HepG2 (cell line): ENCODE measurements at regions not wholly inside any gene's neighbourhood (a gene's known extent, or its start where the extent isn't known, plus 50 kb on each side); places are given as distances from the start of the nearest gene placed in this dataset.

ENCODE experiments used
- ATAC-seq: fragments of 200-7000 bp; cut with Tn5 transposase; 3 replicates; pipeline ENCODE4 v1.9.1; 2020; ENCODE audit warnings: mild to moderate bottlenecking, moderate library complexity
- BruUV-seq: library from RNA; stranded (reverse); fragments of 400-500 nt; replicated peaks from 2 replicates; lab custom pipeline; 2021; lab: Mats Ljungman, UMichigan
- CTCF ChIA-PET: fragments of 300-600 bp; formaldehyde crosslinking; extraction: SDS; loops from one replicate; lab custom pipeline; 2021; ENCODE audit warnings: low total read pairs, inconsistent platforms, low intra/inter-chr PET ratio; lab: Yijun Ruan, JAX
- POLR2A ChIA-PET: fragments of 350-600 bp; sonication (Branson Sonifier 250); formaldehyde crosslinking; loops from one replicate; lab custom pipeline; 2020; ENCODE audit warnings: antibody characterized with exemption, inconsistent platforms; lab: Yijun Ruan, JAX
- DNase-seq: peaks from one replicate; pipeline ENCODE4 v3.0.0-alpha.2; 2015; ENCODE audit warnings: low spot score
- FAIRE-seq: peaks from 3 replicates; lab custom pipeline; 2011; peaks lifted over from hg19 to GRCh38; lab: Jason Lieb, UNC
- H2AFZ ChIP-seq: one replicate; pipeline ENCODE4 v1.6.1; 2011; ENCODE audit warnings: low read length, inconsistent platforms
- H3K27ac ChIP-seq: fragments of 300-600 bp; 3 replicates; pipeline ENCODE4 v1.8.0; 2011; ENCODE audit warnings: mixed run types, mild to moderate bottlenecking, mixed read lengths, low read length, inconsistent platforms; ENCODE audit not compliant: insufficient read depth; ENCODE audit errors: extremely low read length
- H3K27me3 ChIP-seq, 2 experiments: fragments of 200-600 bp in 1 of 2; 2 replicates in 1 of 2; 3 replicates in 1 of 2; pipeline versions ENCODE4 v1.6.0 to v1.8.0; 2011; ENCODE audit warnings: low read length in 2 of 2, mild to moderate bottlenecking in 2 of 2, moderate library complexity in 2 of 2, inconsistent platforms in 1 of 2; ENCODE audit not compliant: insufficient read depth in 2 of 2, control insufficient read depth in 1 of 2
- H3K36me3 ChIP-seq, 2 experiments: fragments of 200-600 bp in 1 of 2; replicated peaks in 1 of 2; 2 replicates in 1 of 2; 3 replicates in 1 of 2; pipeline versions ENCODE4 v1.5.1 to v1.8.0; 2011; ENCODE audit warnings: low read length in 2 of 2, inconsistent platforms in 1 of 2; ENCODE audit not compliant: insufficient read depth in 2 of 2, control insufficient read depth in 1 of 2
- H3K4me1 ChIP-seq: 2 replicates; pipeline ENCODE4 v1.5.1; 2012; ENCODE audit warnings: low read length, inconsistent platforms; ENCODE audit not compliant: insufficient read depth
- H3K4me2 ChIP-seq: 2 replicates; pipeline ENCODE4 v1.6.0; 2011; ENCODE audit warnings: low read depth, low read length, inconsistent platforms
- H3K4me3 ChIP-seq, 3 experiments: fragments of 200-600 bp in 1 of 3; sonication (generic), shearing (Covaris generic) in 1 of 3; replicated peaks in 1 of 3; 2 replicates each; pipeline ENCODE4 v1.5.1; 2011 to 2016; ENCODE audit warnings: low read length in 3 of 3, inconsistent platforms in 2 of 3, low read depth in 2 of 3, mild to moderate bottlenecking in 2 of 3, control low read depth in 1 of 3, mixed read lengths in 1 of 3; ENCODE audit not compliant: insufficient read depth in 1 of 3
- H3K79me2 ChIP-seq: one replicate; pipeline ENCODE4 v1.6.1; 2011; ENCODE audit warnings: low read length, inconsistent platforms; ENCODE audit not compliant: insufficient read depth
- H3K9ac ChIP-seq: 2 replicates; pipeline ENCODE4 v1.6.0; 2011; ENCODE audit warnings: mild to moderate bottlenecking, low read depth, low read length, inconsistent platforms; ENCODE audit not compliant: insufficient read depth
- H3K9me3 ChIP-seq: 2 replicates; pipeline ENCODE4 v1.5.1; 2012; ENCODE audit warnings: mild to moderate bottlenecking, low read length
- H4K20me1 ChIP-seq: 2 replicates; pipeline ENCODE4 v1.6.0; 2011; ENCODE audit warnings: inconsistent platforms, mild to moderate bottlenecking, low read length, moderate library complexity; ENCODE audit not compliant: insufficient read depth
- HNRNPH1 ChIP-seq: fragments of 200-400 bp; formaldehyde crosslinking; optimal IDR thresholded peaks from 2 replicates; pipeline ENCODE3; 2017; ENCODE audit warnings: mild to moderate bottlenecking, low read depth, low read length
- RBM22 ChIP-seq: fragments of 200-400 bp; formaldehyde crosslinking; optimal IDR thresholded peaks from 2 replicates; pipeline ENCODE3; 2017; ENCODE audit warnings: mild to moderate bottlenecking, low read length, moderate library complexity
- STAG1 ChIP-seq: sonication (generic); formaldehyde crosslinking; IDR thresholded peaks from 2 replicates; pipeline ENCODE4 v1.4.0; 2020; ENCODE audit warnings: missing genetic modification reagents
- YEATS2 ChIP-seq: sonication (generic); formaldehyde crosslinking; IDR thresholded peaks from 2 replicates; pipeline ENCODE4 v1.4.0; 2020; ENCODE audit warnings: missing genetic modification reagents, borderline replicate concordance
- ZC3H4 ChIP-seq: sonication (generic); formaldehyde crosslinking; IDR thresholded peaks from 2 replicates; pipeline ENCODE4 v1.4.0; 2020; ENCODE audit warnings: missing genetic modification reagents, borderline replicate concordance
- ZFP41 ChIP-seq: sonication (generic); formaldehyde crosslinking; IDR thresholded peaks from 2 replicates; pipeline ENCODE4 v1.4.0; 2020; ENCODE audit warnings: mild to moderate bottlenecking, missing genetic modification reagents, borderline replicate concordance
- ZNF101 ChIP-seq: sonication (generic); formaldehyde crosslinking; IDR thresholded peaks from 2 replicates; pipeline ENCODE4 v1.4.0; 2020; ENCODE audit warnings: mild to moderate bottlenecking, low read depth, missing genetic modification reagents, borderline replicate concordance
- WGBS: methylation state at CpG from one replicate; pipeline ENCODE4 v1.1.6; 2017; ENCODE audit warnings: low lambda C conversion rate; 5-methylcytosine and 5-hydroxymethylcytosine counted together
- in situ Hi-C: cut with HindIII; loops from 2 replicates; pipeline ENCODE4 v1.10.0; 2017; ENCODE audit warnings: low pct_unique_long_range_greater_than_20kb; ENCODE audit not compliant: extremely low pct_ligation_motif_present
- intact Hi-C: fragments of 100-400 bp; cut with micrococcal nuclease; formaldehyde crosslinking; loops from one replicate; pipeline ENCODE4 v1.10.0; 2022; ENCODE audit not compliant: unreplicated experiment
- TF ChIP-seq, protein P1 (sequence below): sonication (generic); formaldehyde crosslinking; IDR thresholded peaks from 2 replicates; pipeline ENCODE4 v1.5.0; 2020; ENCODE audit warnings: mild to moderate bottlenecking, missing genetic modification reagents, moderate library complexity
- TF ChIP-seq, protein P2 (sequence below): sonication (generic); formaldehyde crosslinking; IDR thresholded peaks from 2 replicates; pipeline ENCODE4 v1.4.0; 2020; ENCODE audit warnings: missing genetic modification reagents; ENCODE audit errors: not compliant biosample characterization
- TF ChIP-seq, protein P3 (sequence below): sonication (generic); formaldehyde crosslinking; IDR thresholded peaks from 2 replicates; pipeline ENCODE4 v1.4.0; 2020; ENCODE audit warnings: missing genetic modification reagents

DNA sequence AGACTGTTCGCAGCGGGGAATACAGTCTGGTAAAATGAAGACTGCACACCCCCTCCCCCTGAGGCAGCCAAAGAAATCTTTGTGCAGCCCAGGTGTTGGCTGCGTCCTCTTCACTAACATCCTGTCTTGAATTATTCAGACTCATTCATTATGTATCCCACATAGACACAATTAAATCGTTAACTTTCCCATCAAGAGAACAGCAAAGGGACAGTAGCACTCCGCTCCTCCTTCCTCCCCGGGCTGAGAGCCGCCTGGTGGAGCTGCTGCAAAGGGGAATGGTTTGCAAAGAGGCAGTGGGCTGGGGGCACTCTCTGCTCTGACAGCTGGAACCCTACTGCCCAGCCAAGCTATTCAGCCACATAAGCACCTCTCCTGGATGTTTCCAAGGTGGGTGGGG, 290.0 kb upstream of the SOX9 start:
- no peaks in the 10 kb centered on the region for H3K27me3 ChIP-seq
- H3K36me3 ChIP-seq, result no peaks in the 10 kb centered on the region
- no peaks in the 10 kb centered on the region for H3K9me3 ChIP-seq
- H2AFZ ChIP-seq, result no peak overlapping the region
- no peaks in the 10 kb centered on the region for H3K79me2 ChIP-seq
- WGBS, result 32% methylated on average over 7 of the region's 7 CpGs
- no peak overlapping the region for H3K27ac ChIP-seq
- H3K4me3 ChIP-seq, result no peak overlapping the region
- TF ChIP-seq, protein P1, sequence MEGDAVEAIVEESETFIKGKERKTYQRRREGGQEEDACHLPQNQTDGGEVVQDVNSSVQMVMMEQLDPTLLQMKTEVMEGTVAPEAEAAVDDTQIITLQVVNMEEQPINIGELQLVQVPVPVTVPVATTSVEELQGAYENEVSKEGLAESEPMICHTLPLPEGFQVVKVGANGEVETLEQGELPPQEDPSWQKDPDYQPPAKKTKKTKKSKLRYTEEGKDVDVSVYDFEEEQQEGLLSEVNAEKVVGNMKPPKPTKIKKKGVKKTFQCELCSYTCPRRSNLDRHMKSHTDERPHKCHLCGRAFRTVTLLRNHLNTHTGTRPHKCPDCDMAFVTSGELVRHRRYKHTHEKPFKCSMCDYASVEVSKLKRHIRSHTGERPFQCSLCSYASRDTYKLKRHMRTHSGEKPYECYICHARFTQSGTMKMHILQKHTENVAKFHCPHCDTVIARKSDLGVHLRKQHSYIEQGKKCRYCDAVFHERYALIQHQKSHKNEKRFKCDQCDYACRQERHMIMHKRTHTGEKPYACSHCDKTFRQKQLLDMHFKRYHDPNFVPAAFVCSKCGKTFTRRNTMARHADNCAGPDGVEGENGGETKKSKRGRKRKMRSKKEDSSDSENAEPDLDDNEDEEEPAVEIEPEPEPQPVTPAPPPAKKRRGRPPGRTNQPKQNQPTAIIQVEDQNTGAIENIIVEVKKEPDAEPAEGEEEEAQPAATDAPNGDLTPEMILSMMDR (CRISPR knock-in tag), result 0 out of 2 replicates have a peak, but pooled peaks have one; percentile 17
- TF ChIP-seq ZFP41 (CRISPR knock-in tag) (no peak), YEATS2 (CRISPR knock-in tag) (no peak), RBM22 (no peak), STAG1 (CRISPR knock-in tag) (peak; percentile 22; the same call in 1 of the 2 replicates), HNRNPH1 (no peak), ZC3H4 (CRISPR knock-in tag) (no peak), ZNF101 (CRISPR knock-in tag) (no peak)
- TF ChIP-seq, protein P2, sequence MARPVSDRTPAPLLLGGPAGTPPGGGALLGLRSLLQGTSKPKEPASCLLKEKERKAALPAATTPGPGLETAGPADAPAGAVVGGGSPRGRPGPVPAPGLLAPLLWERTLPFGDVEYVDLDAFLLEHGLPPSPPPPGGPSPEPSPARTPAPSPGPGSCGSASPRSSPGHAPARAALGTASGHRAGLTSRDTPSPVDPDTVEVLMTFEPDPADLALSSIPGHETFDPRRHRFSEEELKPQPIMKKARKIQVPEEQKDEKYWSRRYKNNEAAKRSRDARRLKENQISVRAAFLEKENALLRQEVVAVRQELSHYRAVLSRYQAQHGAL (CRISPR knock-in tag), result no peak
- TF ChIP-seq, protein P3, sequence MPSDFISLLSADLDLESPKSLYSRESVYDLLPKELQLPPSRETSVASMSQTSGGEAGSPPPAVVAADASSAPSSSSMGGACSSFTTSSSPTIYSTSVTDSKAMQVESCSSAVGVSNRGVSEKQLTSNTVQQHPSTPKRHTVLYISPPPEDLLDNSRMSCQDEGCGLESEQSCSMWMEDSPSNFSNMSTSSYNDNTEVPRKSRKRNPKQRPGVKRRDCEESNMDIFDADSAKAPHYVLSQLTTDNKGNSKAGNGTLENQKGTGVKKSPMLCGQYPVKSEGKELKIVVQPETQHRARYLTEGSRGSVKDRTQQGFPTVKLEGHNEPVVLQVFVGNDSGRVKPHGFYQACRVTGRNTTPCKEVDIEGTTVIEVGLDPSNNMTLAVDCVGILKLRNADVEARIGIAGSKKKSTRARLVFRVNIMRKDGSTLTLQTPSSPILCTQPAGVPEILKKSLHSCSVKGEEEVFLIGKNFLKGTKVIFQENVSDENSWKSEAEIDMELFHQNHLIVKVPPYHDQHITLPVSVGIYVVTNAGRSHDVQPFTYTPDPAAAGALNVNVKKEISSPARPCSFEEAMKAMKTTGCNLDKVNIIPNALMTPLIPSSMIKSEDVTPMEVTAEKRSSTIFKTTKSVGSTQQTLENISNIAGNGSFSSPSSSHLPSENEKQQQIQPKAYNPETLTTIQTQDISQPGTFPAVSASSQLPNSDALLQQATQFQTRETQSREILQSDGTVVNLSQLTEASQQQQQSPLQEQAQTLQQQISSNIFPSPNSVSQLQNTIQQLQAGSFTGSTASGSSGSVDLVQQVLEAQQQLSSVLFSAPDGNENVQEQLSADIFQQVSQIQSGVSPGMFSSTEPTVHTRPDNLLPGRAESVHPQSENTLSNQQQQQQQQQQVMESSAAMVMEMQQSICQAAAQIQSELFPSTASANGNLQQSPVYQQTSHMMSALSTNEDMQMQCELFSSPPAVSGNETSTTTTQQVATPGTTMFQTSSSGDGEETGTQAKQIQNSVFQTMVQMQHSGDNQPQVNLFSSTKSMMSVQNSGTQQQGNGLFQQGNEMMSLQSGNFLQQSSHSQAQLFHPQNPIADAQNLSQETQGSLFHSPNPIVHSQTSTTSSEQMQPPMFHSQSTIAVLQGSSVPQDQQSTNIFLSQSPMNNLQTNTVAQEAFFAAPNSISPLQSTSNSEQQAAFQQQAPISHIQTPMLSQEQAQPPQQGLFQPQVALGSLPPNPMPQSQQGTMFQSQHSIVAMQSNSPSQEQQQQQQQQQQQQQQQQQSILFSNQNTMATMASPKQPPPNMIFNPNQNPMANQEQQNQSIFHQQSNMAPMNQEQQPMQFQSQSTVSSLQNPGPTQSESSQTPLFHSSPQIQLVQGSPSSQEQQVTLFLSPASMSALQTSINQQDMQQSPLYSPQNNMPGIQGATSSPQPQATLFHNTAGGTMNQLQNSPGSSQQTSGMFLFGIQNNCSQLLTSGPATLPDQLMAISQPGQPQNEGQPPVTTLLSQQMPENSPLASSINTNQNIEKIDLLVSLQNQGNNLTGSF (CRISPR knock-in tag), result no peak
- H4K20me1 ChIP-seq, result no peaks in the 10 kb centered on the region; the same call in 1 of the 2 replicates
- in situ Hi-C loops, result no loop called here
- no TSS peak for BruUV-seq
- H3K9ac ChIP-seq, result no peak overlapping the region
- DNase-seq (no peak), FAIRE-seq (no peak), ATAC-seq (peak; percentile 39; the same call in 1 of the 3 replicates)
- H3K4me1 ChIP-seq, result no peaks in the 10 kb centered on the region
- POLR2A ChIA-PET, result no interaction called here
- intact Hi-C loops, result no loop called here
- H3K4me2 ChIP-seq, result no peak overlapping the region
- CTCF ChIA-PET, result no interaction called here
